Stimulated activated CD8-positive, alpha-beta memory T cell treated with anti-CD3 and anti-CD28 coated beads, Interleukin-12 subunit alpha, Interleukin-12 subunit beta, amount 100 ng/mL, for 4 hours (primary cell): ENCODE measurements at regions not wholly inside any gene's neighbourhood (a gene's known extent, or its start where the extent isn't known, plus 50 kb on each side); places are given as distances from the start of the nearest gene placed in this dataset.
"Not testable (repeated sequence)": the region's sequence is repeated elsewhere in the genome, so short reads cannot be mapped to it uniquely, and the experiment has no call there.

ENCODE experiments used
- DNase-seq: peaks from one replicate; pipeline ENCODE4 v3.0.0-alpha.2; 2020; ENCODE audit warnings: low read depth

DNA sequence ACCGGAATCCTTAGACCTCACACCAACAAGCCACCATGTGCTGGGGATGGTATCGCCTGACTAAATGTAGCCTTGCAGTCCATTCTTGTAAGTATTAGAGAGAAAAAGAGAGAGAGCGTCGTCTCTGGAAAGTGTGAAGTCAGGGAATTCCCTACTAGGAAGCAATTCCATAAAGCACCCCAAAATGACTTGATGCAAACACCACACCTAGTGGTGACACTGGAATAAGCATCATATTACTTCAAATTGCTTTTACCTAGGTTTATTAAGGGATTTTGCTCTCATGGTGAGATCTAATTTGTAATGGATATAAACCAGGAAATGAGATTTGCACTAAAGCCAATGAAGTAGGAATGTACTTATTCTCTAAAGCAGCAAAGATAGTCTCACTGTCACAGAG, 111.4 kb upstream of the METTL9 start:
- DNase-seq = not testable (repeated sequence)

DNA sequence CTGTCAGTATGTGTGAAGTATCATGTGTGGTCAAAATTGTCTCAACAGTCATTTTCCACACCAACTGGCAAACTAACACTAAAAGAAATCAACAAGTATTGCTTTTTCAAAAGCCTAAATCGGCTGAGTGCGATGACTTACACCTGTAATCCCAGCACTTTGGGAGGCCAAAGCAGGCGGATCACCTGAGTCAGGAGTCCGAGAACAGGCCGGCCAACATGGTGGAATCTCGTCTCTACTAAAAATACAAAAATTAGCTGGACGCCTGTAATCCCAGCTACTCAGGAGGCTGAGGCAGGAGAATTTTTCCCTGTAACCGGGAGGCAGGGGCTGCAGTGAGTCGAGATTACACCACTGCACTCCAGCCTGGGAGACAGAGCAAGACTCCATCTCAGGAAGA, 100.3 kb upstream of the METTL9 start:
- DNase-seq = not testable (repeated sequence)

DNA sequence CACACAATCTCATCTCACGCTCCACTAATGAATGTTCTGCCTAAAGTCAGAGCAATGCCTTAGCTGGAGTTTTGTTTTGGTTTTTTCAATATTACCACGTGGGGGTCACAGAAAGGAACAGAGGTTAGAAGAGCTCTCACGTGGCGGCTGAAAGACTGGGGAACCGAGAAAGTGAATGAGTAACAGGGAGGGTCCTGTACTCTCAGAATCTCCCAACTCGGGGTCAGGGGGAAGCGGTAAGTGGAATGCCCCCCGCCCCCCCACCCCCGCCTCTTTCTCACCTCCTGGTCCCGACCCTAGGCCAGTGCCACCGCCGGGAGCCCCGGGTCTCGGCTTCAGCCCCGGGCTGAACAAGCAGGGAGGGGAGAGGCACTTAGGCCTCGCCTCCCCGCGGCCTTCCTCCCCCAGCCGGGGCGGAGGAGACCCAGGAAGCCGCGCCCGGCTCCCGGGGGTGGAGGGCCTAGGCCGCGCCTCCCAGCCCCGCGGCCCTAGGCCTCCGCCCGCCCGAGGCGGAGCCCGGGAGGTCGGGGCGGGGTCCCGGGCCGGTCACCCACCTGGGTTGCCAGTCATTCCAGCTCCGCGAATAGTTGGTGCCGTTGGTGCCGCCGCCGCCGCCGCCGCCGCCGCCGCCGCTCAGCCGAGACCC, 98.0 kb upstream of the METTL9 start:
- peak; percentile 70 for DNase-seq

DNA sequence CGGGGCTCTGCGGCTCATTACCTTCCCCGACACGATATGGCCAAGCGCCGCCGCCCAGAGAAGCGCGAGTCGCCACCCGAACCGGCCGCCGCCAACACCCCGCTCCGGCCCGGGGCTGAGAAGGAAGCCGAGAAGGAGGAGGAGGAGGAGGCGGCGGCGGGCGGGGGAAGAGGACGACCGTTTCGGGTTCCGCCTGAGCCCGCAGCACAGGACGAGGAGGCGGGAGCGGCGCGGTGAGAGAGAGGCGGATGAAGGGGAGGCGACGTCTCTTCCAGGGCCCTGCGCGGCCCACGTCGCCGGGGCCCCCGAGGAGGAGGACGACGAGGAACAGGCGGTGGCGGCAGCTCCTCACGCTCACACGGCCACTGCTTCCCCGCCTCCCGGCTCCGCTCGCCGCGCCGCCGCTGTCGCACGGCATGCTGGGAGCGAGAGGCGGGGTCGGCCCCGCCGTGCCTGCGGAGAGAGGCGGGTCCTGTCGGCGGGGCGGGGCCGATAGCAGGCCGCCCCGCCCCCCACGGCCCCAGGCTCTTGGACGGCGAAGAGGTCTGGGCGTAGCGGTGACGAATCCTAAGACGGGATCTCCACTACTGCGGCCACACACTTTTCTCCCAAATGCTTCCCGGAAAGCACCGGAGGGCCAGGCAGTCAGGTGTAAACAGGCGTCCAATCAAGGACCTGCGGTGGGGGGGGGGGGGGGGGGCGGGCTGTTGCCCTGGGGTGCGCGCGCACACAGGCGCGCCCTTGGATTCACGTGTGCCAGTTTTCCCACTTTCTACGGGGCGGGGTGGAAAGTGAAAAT, 97.3 kb upstream of the METTL9 start:
- DNase-seq = peak; percentile 94

DNA sequence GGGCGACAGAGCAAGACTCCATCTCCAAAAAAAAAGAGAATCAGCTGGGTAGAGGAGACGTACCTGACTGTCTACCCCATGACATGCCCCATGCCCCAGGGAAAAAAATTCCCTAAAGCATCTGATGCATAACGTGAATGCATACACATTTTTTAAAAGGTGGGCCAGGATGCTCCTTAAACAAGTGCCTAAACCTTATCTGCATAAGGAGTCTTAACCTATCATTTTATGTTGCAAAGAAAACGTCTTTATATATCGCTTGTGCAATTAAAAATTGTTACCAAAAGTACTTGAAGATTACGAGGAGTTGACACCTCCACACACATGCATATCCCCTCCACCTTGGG, 95.8 kb upstream of the METTL9 start:
- not testable (repeated sequence) for DNase-seq

DNA sequence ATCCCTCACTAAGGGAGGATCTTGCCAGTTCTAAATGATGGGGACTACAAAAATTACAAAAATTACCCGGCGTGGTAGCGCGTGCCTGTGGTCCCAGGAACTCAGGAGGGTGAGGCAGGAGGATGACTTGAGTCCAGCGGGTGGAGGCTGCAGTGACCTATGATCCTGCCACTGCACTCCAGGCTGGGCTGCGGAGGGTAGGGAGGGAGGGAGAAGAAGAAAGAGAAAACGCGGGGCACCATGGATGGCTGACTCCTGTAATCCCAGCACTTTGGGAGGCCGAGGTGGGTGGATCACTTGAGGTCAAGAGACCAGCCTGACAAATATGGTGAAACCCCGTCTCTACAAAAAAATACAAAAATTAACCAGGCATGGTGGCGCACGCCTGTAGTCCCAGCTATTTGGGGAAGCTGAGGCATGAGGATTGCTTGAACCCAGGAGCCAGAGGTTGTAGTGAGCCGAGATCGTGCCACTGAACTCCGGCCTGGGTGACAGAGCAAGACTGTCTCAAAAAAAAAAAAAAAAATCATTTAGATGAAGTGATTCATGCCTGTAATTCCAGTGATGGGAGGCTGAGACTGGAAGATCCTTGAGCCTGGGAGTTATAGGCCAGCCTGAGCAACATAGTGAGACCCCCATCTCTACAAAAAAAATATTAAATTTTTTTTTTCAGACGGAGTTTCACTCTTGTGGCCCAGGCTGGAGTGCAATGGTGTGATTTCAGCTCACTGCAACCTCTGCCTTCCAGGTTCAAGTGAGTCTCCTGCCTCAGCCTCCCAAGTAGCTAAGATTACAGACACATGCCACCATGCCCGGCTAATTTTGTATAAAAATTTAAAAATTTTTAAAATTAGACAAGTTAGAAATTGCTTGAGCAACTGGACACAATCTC, 95.2 kb upstream of the METTL9 start:
- DNase-seq = not testable (repeated sequence)

DNA sequence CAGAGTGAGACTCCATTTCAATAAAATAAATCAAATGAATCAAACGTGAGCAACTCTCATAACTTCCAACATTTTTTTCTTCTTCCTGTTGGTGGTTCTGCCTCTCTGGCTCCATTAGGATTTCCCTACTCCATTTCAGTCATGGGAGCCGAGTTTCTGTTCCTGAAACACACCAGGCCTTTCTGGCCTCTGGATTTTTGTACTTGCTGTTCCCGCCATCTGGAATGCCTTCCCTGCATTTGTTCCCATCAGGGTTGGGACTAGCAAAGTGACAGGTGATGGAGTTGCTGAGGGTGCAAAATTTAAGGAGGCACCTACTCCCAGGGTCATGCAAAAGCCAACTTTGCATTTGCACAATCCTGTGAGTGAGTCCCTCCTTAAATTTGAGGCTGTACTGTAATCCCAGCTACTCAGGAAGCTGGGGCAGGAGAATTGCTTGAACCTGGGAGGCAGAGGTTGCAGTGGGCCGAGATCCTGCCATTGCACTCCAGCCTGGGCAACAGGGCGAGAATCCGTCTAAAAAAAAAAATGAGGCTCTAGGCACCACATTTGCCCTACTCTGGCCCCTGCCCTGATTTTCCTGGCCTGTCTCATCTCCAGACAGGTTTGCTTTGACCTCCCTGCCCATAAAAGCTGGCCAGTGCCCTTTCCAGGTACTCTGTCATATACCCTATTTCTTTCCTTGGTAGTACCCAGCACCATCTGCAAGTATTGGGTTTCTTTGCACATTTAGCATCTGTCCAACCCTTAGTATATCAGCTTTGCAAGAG, 93.4 kb upstream of the METTL9 start:
- not testable (repeated sequence) for DNase-seq

DNA sequence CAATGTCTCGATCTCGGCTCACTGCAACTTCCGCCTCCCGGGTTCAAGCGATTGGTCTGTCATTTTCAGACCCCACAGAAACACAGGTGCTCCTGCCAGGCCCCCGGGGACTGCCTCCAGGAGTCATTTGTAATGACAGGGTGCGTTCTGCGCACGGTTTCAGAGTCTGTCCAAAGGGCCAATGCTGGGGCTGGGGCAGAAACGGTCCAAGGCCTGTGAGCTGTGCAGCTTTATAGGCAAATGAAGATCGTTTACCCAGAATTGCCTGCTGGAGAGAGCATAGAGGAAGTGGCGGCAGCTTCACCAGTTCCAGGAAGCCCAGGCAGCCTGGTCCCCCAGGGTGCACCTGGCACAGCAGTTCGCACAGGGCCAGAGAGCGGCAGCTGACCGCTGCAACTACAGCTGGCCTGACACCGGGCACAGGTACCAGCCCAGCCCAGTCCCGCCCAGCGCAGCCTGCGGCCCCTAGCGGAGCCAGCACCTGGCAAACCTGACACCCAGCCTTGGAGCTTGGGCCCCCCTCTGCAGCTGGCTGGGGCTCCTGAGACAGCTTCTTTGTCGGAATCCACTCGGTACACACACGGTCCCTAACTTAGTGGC, 92.4 kb upstream of the METTL9 start:
- not testable (repeated sequence) for DNase-seq

DNA sequence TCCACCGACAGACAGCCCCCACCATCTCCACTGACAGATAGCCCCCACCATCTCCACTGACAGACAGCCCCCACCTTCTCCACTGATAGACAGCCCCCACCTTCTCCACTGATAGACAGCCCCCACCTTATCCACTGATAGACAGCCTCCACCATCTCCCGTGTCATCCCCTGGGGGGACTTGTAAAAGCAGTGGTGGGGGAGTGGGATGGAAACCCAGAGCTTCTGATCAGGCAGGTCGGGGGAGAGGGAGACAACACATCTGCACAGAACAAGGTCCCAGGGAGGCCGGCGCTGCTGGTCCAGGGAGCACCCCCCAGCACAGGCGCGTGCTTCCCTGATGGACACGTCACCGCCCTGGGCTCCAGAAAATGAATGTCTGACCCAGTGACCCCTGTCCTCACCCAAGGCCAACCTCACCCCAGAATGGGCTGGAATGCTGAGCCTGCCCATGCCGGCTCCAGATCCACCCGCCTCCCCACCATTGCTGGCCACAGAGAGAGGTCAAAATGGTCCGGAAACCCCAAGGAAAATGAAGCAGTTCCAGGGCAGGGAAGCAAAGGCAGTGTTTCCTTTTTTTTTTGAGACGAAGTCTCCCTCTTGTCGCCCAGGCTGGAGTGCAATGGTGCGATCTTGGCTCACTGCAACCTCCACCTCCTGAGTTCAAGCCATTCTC, 91.6 kb upstream of the METTL9 start:
- not testable (repeated sequence) for DNase-seq

DNA sequence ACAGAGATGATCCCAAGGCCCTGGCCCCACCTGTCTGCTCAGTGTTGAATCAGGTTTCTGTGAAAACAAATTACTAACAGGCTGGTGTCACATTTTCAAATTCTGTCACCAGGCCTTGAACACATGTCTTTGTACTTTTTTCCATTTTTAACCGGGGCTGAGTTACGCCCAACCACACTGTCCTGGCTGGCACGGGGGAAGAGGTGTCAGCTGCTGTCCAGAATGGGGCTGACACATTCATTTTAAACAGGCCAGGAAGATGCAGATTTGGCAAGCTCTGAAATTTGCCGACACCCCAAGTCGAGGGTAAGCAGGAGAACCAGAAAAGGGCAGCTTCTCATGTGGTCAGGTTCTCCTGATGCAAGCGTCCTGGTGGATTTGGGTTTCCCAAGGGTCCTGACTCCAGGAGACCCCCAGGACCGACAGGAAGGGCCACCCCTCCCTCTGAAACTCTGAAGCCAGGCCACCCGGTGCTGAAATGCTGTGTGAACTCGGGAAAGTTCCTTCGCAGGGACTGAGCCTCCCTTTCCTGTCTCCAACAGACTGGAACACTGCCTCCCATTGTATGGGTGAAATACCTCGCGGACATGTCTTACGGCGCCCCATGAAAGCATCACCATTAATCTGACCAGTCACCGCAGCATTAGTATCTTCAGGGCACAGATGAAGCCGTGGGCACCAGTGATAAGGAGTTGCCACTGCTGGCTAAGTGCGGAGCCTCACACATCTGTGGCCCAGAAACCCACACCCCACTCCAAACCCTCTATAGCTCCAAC, 90.5 kb upstream of the METTL9 start:
- not testable (repeated sequence) for DNase-seq

DNA sequence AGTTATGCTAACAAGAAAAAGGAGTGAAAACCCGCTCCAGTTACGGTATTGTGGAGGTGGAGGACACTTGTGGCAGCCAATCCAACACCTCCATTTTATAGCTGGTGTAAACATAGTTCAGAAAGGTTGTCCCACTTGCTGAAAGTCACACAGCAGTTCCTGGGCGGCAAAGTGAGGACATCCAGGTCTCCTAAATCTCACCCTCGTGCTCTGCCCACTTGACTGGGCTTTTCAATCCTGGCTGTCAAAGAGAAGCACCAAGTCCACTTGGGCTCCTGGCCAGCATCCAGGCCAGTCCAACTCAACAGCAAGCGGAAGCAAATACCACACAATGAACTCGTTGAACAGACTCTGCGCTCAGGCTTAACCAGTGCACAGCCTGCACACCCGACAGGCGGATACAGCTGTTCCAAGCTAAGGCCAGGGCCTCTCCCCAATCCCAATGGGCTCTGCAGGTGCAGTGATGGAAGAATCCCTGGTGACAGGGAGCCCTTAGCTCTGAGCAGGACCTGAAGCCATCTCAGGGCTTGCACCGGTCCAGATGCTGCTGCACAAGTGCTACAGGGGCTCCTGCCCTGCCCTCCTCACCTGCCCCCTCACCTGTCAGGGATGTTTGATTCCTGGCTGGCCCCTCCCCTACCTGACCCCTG, 89.8 kb upstream of the METTL9 start:
- DNase-seq = not testable (repeated sequence)

DNA sequence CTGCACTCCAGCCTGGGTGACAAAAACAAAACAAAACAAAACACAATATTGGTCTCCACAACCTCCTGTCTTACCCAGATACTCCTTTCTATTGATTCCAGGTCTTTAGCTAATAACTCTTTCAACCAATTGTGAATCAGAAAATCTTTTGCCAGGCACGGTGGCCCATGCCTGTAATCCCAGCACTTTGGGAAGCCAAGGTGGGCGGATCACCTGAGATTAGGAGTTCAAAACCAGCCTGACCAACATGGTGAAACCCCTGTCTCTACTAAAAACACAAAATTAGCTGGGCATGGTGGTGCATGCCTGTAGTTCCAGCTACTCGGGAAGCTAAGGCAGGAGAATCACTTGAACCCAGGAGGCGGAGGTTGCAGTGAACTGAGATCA, 88.5 kb upstream of the METTL9 start:
- DNase-seq = not testable (repeated sequence)

DNA sequence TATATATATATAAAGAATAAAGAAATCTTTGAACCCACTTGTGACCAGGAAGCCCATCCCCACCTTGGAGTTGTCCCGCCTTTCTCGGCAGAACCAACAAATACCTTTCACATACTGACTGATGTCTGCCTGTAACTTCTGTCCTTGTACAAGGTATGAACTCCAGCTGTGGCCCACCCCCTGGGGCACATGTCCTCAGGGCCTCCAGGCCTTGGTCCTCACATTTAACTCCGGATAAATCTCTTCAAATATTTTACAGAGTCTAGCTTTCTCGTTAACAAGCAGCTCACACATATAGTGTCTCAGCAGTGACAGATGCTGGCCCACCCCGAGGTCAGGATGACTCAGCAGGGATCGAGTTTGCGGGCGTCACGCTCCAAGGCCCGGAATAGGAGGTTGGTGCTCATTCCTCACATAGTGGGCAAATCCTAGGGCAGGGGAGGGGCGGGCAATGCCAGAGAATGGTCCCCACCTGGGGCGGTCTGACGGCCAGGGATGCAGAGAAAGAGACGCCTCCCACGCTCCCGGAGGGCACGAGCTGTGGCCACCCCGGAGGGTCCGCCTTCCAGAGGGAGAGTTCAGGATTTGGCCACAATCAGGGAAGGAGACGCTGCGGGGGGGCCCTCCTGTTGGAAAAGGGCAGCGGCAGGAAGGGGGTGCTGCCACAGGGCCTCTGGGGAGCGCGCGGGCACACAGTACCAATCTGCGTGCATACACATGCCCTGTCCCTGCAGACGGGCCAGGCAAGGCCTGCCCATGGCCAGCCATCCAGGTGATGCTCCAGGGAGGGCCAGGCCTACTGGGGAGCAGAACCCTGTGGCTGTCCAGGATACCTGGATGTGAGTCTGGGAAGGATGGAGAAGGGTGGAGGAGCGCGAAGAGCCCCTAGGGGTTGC, 87.8 kb upstream of the METTL9 start:
- not testable (repeated sequence) for DNase-seq

DNA sequence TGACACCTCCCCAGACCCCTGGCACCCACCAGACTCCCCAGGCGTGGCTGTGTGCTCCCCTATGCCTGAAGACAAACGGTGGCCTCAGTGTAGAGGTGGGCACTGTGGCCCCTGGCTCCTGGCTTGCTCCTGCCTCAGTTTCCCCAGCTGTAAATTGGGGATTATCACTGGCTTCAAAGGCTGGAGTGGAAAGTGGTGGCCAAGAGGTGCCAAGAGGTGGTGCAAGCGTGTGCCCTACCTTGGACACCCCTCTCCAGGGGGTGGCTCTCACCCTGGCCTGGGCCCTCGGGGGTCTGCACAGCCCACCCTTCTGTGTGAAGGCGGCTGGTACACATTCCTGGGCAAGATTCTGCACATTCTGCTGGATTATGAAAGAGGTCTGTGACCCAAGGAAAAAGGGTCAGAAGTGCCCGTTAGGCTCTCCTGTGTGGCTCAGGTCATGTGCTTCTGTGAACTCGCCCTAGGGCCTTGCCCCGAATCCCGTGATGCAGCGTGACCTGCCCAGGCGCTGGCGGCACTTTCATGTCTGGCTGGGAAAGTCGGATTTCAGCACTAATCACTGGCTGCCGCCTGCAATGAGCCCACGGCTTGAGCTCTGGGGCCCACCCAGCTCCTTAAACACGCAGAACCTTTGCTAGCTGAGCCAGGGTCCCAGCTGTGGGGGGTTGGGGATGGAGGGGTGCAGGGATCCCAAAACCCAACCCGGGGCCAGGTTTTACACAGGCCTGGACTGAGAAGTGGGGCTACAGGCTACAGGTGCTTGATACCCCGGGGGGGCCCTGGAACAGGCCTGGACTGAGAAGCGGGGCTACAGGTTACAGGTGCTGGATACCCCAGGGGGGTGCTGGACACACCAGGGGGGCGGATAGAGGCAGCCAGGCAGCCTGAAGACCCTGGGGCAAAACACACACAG, 86.8 kb upstream of the METTL9 start:
- not testable (repeated sequence) for DNase-seq

DNA sequence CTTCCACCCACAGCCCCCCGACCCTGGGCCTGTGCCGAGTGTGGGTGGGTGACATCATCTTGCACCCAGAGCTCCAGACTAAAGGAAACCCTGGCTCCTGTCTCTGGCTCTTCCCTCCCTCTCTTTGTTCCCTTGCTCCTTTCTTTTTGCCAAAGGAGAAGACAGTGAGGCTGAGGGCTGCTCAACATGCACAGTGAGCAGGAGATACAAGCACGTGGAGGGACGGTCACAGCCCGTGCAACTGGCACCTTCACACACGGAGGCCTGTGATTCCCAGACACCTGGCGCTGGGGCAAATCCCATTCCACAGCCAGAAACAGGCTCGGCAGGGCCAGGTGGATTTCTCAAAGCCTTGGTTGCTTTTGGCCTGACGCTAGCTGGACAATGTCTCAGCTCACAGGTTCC, 86.0 kb upstream of the METTL9 start:
- not testable (repeated sequence) for DNase-seq

DNA sequence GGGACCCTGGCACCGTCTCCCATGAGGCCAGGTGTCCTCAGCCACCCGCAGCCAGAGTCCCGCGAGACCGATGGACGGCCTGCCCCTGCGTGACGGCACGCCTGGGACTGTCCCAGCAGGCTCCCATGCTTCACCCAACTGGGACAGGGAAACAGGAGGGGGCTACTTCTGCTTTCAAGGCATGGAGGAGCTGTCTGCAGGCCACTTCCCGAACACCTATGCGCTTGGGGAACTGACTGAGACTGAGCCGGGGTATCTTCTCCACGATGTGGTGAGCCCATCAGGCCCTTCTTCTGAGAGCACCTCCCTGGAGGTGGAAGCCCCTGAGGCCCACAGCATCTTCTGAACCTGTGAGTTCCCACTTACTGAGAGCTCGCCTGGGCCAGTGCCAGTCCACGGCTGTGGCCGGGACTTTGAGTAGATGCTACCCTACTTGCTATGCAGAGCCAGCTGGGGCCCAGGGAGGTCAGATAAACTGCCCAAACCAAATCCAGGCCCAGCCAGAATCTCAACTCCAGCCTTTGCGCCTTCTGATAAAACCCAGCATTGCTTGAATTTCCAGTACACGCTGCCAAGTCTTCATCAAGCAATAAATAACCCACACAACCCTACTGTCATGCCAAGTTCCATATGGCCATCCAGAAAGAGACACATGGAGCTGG, 85.4 kb upstream of the METTL9 start:
- not testable (repeated sequence) for DNase-seq

DNA sequence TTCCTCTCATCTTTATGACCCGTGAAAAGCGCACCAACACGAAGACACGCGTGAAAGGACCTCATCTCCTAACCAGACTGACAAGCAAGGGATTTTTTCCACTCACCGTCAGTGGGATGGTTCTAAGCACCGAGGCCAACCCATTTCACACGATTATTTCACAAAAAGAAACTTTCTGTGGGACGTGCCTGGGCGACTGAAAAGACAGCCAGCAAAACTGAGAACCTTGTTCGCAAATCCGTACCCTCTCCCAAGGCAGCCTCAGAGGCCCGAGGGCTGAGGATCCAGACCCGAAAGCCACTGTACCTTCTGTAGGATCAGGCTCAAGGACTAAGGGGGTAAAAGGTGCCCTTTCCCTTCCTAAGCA, 84.9 kb upstream of the METTL9 start:
- DNase-seq = not testable (repeated sequence)
